GM21723 (cell line): ENCODE measurements at regions not wholly inside any gene's neighbourhood (a gene's known extent, or its start where the extent isn't known, plus 50 kb on each side); places are given as distances from the start of the nearest gene placed in this dataset.

ENCODE experiments used
- ATAC-seq: cut with Tn5 transposase; IDR thresholded peaks from one replicate; pipeline ENCODE4 v1.9.1; 2021; ENCODE audit warnings: mild to moderate bottlenecking, moderate library complexity; ENCODE audit not compliant: unreplicated experiment

GRCh38 chr5:2460098-2460497 is 291.4 kb downstream of the IRX2 start:
- ATAC-seq, result no peak

GRCh38 chr5:2459251-2459650 is 292.2 kb downstream of the IRX2 start:
- no peak for ATAC-seq

- ATAC-seq, result no peak
These were observed 295.6 kb downstream of the IRX2 start for GRCh38 chr5:2455878-2456277.

- ATAC-seq, result no peak
These were observed 296.6 kb downstream of the IRX2 start for GRCh38 chr5:2454876-2455275.

- no peak for ATAC-seq
These were observed 297.7 kb downstream of the IRX2 start for GRCh38 chr5:2453781-2454180.

- ATAC-seq, result no peak
These were observed 300.4 kb downstream of the IRX2 start for GRCh38 chr5:2451100-2451499.

- no peak for ATAC-seq
These were observed 308.8 kb downstream of the IRX2 start for GRCh38 chr5:2442496-2443354.

GRCh38 chr5:2441495-2442180 is 309.8 kb downstream of the IRX2 start:
- no peak for ATAC-seq

GRCh38 chr5:2439608-2440007 is 311.9 kb downstream of the IRX2 start:
- ATAC-seq, result no peak

GRCh38 chr5:2433086-2433485 is 318.4 kb downstream of the IRX2 start:
- no peak for ATAC-seq

GRCh38 chr5:2432076-2432920 is 319.2 kb downstream of the IRX2 start:
- no peak for ATAC-seq

GRCh38 chr5:2430606-2431005 is 320.9 kb downstream of the IRX2 start:
- no peak for ATAC-seq

- ATAC-seq, result no peak
These were observed 323.5 kb downstream of the IRX2 start for GRCh38 chr5:2427983-2428382.

- no peak for ATAC-seq
These were observed 327.8 kb downstream of the IRX2 start for GRCh38 chr5:2423634-2424033.

- no peak for ATAC-seq
These were observed 334.2 kb downstream of the IRX2 start for GRCh38 chr5:2417301-2417700.

GRCh38 chr5:2415678-2416077 is 335.8 kb downstream of the IRX2 start:
- no peak for ATAC-seq

- ATAC-seq, result no peak
These were observed 341.0 kb downstream of the IRX2 start for GRCh38 chr5:2410451-2410850.

- no peak for ATAC-seq
These were observed 348.2 kb downstream of the IRX2 start for GRCh38 chr5:2403296-2403695.

- no peak for ATAC-seq
These were observed 351.7 kb downstream of the IRX2 start for GRCh38 chr5:2399804-2400203.

GRCh38 chr5:2399096-2399495 is 352.4 kb downstream of the IRX2 start:
- ATAC-seq, result no peak

GRCh38 chr5:2393556-2393955 is 357.9 kb downstream of the IRX2 start:
- ATAC-seq, result no peak
